Glutamatergic neuron (in vitro differentiated cells): ENCODE measurements at regions not wholly inside any gene's neighbourhood (a gene's known extent, or its start where the extent isn't known, plus 50 kb on each side); places are given as distances from the start of the nearest gene placed in this dataset.

Experiments
- DNase-seq: peaks from one replicate; pipeline ENCODE4 v3.0.0; 2022
- H3K27ac Mint-ChIP-seq: one replicate; pipeline ENCODE4 v1.8.0; 2020; ENCODE audit warnings: mild to moderate bottlenecking, mixed read lengths, inconsistent platforms; ENCODE audit not compliant: unreplicated experiment
- H3K27me3 Mint-ChIP-seq: one replicate; pipeline ENCODE4 v1.8.0; 2020; ENCODE audit warnings: mild to moderate bottlenecking, moderate library complexity, mixed read lengths, inconsistent platforms; ENCODE audit not compliant: unreplicated experiment
- H3K36me3 Mint-ChIP-seq: one replicate; pipeline ENCODE4 v1.8.0; 2020; ENCODE audit warnings: mild to moderate bottlenecking, mixed read lengths, inconsistent platforms; ENCODE audit not compliant: unreplicated experiment
- H3K4me1 Mint-ChIP-seq: one replicate; pipeline ENCODE4 v1.8.0; 2020; ENCODE audit warnings: mild to moderate bottlenecking, low read depth, mixed read lengths, inconsistent platforms; ENCODE audit not compliant: unreplicated experiment
- H3K4me3 Mint-ChIP-seq: one replicate; pipeline ENCODE4 v1.8.0; 2020; ENCODE audit warnings: mild to moderate bottlenecking, mixed read lengths, inconsistent platforms; ENCODE audit not compliant: unreplicated experiment
- H3K9me3 Mint-ChIP-seq: one replicate; pipeline ENCODE4 v1.8.0; 2020; ENCODE audit warnings: mild to moderate bottlenecking, moderate library complexity, mixed read lengths, inconsistent platforms; ENCODE audit not compliant: unreplicated experiment
- CTCF ChIP-seq: fragments of 200-600 bp; sonication (generic); IDR thresholded peaks from one replicate; pipeline ENCODE4 v1.5.0; 2021; ENCODE audit not compliant: partially characterized antibody, unreplicated experiment

DNA sequence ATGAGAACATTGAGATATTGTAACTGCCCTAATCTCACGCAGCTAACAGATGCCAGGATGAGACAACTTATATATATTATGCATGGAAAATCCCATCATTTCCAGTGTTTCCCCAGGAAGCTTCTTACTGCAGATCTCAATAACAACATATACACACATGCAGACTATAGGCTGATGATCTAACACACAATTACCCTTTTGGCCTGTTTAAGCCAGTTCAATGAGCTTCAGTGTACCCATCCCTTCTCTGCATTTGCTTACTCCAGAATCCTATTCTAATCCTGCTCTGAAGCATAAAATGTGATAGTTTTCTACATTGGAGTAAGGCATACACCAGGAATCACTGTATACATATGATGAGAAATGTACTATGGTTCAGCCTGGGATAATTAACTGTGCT lies 489.4 kb downstream of the SUCLA2 start:
- no peak for TF ChIP-seq CTCF
- H3K4me1 Mint-ChIP-seq = no peaks in the 10 kb centered on the region
- no peaks in the 10 kb centered on the region for H3K36me3 Mint-ChIP-seq
- no peaks in the 10 kb centered on the region for H3K27me3 Mint-ChIP-seq
- H3K4me3 Mint-ChIP-seq = no peak overlapping the region
- H3K9me3 Mint-ChIP-seq = no peaks in the 10 kb centered on the region
- no peak overlapping the region for H3K27ac Mint-ChIP-seq
- DNase-seq = no peak

DNA sequence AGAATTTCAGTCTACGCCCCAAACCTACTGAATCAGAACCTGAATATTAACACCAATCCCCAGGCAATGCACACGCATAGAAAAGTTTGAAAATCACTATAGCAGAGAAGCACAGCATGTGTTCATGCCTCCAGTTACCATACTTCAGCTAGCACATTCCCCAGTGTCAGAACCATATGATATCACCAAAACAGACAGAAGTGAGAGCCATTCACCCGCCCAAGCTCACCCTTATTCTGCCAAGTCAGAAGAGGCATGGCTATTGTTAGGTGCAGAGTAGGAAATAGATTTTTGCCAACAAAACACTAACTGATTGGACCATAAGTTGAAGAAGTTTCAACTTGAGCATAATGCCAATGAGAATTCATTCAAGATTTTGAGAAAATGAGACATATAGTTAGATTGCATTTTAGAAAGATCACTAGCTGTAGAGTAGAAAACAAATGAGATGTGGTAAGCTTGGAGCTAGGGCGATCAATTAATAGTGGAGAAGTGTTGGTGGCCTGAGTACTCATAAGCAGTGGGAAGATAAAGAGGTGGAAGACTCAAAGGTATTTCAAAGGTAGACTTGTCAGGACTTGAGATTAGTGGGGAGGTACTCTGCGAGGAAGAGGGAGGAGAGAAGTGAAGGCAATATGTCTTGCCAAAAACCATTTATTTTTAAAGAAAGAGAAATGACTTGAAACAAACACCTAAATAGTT lies 492.4 kb downstream of the SUCLA2 start:
- Mint-ChIP-seq H3K36me3 (no peaks in the 10 kb centered on the region), H3K4me1 (no peaks in the 10 kb centered on the region), H3K9me3 (no peaks in the 10 kb centered on the region), H3K27ac (no peak overlapping the region), H3K27me3 (no peaks in the 10 kb centered on the region), H3K4me3 (no peak overlapping the region)
- DNase-seq = no peak
- TF ChIP-seq CTCF = no peak

DNA sequence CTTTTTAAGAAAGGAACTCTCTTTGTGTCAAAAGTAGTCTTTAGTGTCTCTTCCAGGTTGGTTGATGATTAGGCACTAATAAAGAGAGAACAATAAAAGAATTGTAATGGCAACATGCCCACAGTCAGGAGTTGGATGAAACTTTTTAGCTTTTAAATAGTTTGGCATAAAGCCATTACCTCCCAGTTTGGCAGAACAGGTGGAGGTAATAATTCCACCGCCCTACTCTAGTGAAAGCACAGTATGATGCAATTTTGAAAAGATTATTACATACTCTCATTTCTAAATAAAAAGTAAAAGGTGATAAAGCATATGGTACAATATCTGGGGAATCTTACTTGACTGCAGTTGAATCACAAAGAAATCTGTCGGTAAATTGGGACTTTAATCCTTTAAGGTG lies 497.6 kb downstream of the SUCLA2 start:
- Mint-ChIP-seq H3K27me3 (no peaks in the 10 kb centered on the region), H3K9me3 (peaks cover 1% of the 10 kb centered on the region), H3K27ac (no peak overlapping the region), H3K4me1 (no peaks in the 10 kb centered on the region), H3K36me3 (no peaks in the 10 kb centered on the region), H3K4me3 (no peak overlapping the region)
- no peak for TF ChIP-seq CTCF
- DNase-seq = no peak

DNA sequence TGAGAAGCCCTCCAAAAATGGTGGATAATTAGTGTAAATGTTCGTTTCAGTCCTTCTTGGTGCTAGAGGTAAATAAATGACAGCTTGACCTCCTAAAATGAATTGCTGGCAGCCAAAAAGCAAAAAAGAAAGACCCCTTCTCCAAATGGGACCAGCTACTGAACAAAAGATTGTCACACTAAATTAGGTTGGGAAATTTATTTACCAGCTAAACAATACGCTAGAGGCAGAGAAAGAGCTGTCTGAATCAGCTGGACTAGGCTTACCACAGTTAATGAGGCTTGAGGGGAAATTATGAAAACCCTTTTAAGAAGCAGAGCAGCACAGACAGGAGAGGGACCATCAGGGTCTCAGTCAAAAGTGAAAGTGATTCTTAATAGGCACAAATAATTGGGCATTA lies 498.9 kb downstream of the SUCLA2 start:
- TF ChIP-seq CTCF = no peak
- Mint-ChIP-seq H3K9me3 (peaks cover 1% of the 10 kb centered on the region), H3K4me1 (no peaks in the 10 kb centered on the region), H3K4me3 (no peak overlapping the region), H3K27me3 (no peaks in the 10 kb centered on the region), H3K36me3 (no peaks in the 10 kb centered on the region), H3K27ac (no peak overlapping the region)
- DNase-seq = no peak

GRCh38 chr13:47499358-47500150 lies 501.5 kb downstream of the SUCLA2 start:
- no peak for DNase-seq
- no peak overlapping the region for H3K27ac Mint-ChIP-seq
- H3K4me3 Mint-ChIP-seq = no peak overlapping the region
- H3K4me1 Mint-ChIP-seq = no peaks in the 10 kb centered on the region
- no peaks in the 10 kb centered on the region for H3K27me3 Mint-ChIP-seq
- no peak for TF ChIP-seq CTCF
- no peaks in the 10 kb centered on the region for H3K36me3 Mint-ChIP-seq
- H3K9me3 Mint-ChIP-seq = peaks cover 1% of the 10 kb centered on the region
